Psoas muscle (tissue), 7 donors: ENCODE measurements at regions not wholly inside any gene's neighbourhood (a gene's known extent, or its start where the extent isn't known, plus 50 kb on each side); places are given as distances from the start of the nearest gene placed in this dataset.

ENCODE experiments used
- ATAC-seq, 4 donors: fragments of 200-7000 bp; cut with Tn5 transposase; one replicate each; pipeline ENCODE4 v1.9.1; 2020; ENCODE audit warnings: moderate library complexity in 3 of 4, mild to moderate bottlenecking in 2 of 4
- DNase-seq, 2 donors: peaks; one replicate each; pipeline ENCODE4 v3.0.0-alpha.2; 2020
- H3K27ac ChIP-seq: fragments of 200-600 bp; one replicate; pipeline ENCODE4 v1.8.0; 2022
- H3K27me3 ChIP-seq, 3 donors: fragments of 200-600 bp in 1 of 3; one replicate each; pipeline versions ENCODE4 v1.6.1 to v1.8.0; 2013 to 2022; ENCODE audit warnings: low read length in 2 of 3, mild to moderate bottlenecking in 2 of 3, moderate library complexity in 1 of 3; ENCODE audit not compliant: insufficient read depth in 3 of 3
- H3K36me3 ChIP-seq, 2 donors: fragments of 200-600 bp in 1 of 2; one replicate each; pipeline versions ENCODE4 v1.6.1 to v1.8.0; 2013 to 2022; ENCODE audit warnings: low read depth in 1 of 2, mild to moderate bottlenecking in 1 of 2, moderate library complexity in 1 of 2; ENCODE audit not compliant: insufficient read depth in 1 of 2
- H3K4me1 ChIP-seq: fragments of 200-600 bp; one replicate; pipeline ENCODE4 v1.8.0; 2022
- H3K4me3 ChIP-seq: fragments of 200-600 bp; one replicate; pipeline ENCODE4 v1.8.0; 2022; ENCODE audit warnings: mild to moderate bottlenecking
- H3K9me3 ChIP-seq: fragments of 200-600 bp; one replicate; pipeline ENCODE4 v1.8.0; 2022
- WGBS, 3 donors: extraction: QIAGEN DNeasy Blood & Tissue Kit; methylation state at CpG; one replicate each; pipeline versions ENCODE4 v1.1.6 to v1.1.7; 2013; 5-methylcytosine and 5-hydroxymethylcytosine counted together
- intact Hi-C, 2 donors: fragments of 100-400 bp; cut with DNase I; formaldehyde crosslinking; loops; one replicate each; pipeline versions ENCODE4 v1.11.0 to v1.14.2; 2022
- TF ChIP-seq, protein P1 (sequence below): fragments of 200-600 bp; IDR thresholded peaks from one replicate; pipeline ENCODE4 v1.8.0; 2022; ENCODE audit warnings: antibody characterized with exemption
- donor health status: healthy with polysubstance abuse.
- donor health status: DM: no; HTN: no; CAD: no; lungs with moderate emphysema.
- donor health status: Bipolar disorder and iron deficiency.
- donor health status: healthy.
- donor health status: DM: yes; HTN: yes; CAD: no.
- donor health status: DM: no; HTN: no; CAD: no.
- donor health status: DM: yes; HTN: yes; CAD: no.

DNA sequence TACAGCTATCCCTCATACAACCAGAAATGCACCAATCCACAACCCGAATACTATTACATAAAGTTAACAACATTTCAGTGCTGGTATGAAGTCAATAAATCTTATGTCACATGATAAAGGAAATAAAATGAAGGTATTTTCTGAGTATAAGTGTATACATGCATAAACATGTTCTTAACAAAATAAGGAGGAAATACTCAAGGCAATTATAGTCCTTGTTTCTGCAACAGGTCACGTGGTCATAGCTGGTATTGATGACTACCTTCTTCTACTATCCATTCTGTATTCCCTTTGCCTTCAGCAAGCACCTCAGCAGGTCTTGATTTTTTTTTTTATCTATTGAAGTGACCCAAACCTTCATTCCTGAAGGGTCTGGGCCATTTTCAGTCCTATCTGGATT, 675.6 kb downstream of the RPL10L start:
- no peak overlapping the region for H3K27ac ChIP-seq
- no peak for ATAC-seq

GRCh38 chr14:45972416-45972815, 679.2 kb downstream of the RPL10L start:
- H3K4me1 ChIP-seq: no peaks in the 10 kb centered on the region
- 78 to 83% (median 79%) methylated on average over 4 of the region's 4 CpGs for WGBS, 3 donors
- no peak overlapping the region for H3K4me3 ChIP-seq
- intact Hi-C loops: no loop called here
- ATAC-seq: no peak
- H3K36me3 ChIP-seq: no peaks in the 10 kb centered on the region
- no peaks in the 10 kb centered on the region for H3K9me3 ChIP-seq
- H3K27me3 ChIP-seq: no peaks in the 10 kb centered on the region
- TF ChIP-seq, protein P1, sequence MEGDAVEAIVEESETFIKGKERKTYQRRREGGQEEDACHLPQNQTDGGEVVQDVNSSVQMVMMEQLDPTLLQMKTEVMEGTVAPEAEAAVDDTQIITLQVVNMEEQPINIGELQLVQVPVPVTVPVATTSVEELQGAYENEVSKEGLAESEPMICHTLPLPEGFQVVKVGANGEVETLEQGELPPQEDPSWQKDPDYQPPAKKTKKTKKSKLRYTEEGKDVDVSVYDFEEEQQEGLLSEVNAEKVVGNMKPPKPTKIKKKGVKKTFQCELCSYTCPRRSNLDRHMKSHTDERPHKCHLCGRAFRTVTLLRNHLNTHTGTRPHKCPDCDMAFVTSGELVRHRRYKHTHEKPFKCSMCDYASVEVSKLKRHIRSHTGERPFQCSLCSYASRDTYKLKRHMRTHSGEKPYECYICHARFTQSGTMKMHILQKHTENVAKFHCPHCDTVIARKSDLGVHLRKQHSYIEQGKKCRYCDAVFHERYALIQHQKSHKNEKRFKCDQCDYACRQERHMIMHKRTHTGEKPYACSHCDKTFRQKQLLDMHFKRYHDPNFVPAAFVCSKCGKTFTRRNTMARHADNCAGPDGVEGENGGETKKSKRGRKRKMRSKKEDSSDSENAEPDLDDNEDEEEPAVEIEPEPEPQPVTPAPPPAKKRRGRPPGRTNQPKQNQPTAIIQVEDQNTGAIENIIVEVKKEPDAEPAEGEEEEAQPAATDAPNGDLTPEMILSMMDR: no peak
- no peak overlapping the region for H3K27ac ChIP-seq
- no peak for DNase-seq

More for the DNA sequence above, 675.6 kb downstream of the RPL10L start:
- H3K4me1 ChIP-seq: no peaks in the 10 kb centered on the region
- DNase-seq: no peak
- no peaks in the 10 kb centered on the region for H3K36me3 ChIP-seq
- no peaks in the 10 kb centered on the region for H3K9me3 ChIP-seq
- no peaks in the 10 kb centered on the region for H3K27me3 ChIP-seq
- intact Hi-C loops: no loop called here
- 75 to 79% (median 77%) methylated on average over 2 of the region's 2 CpGs for WGBS, 3 donors
- TF ChIP-seq, protein P1: no peak
- no peak overlapping the region for H3K4me3 ChIP-seq

GRCh38 chr14:45970621-45971020, 681.0 kb downstream of the RPL10L start:
- Histone ChIP-seq H3K27me3 (no peaks in the 10 kb centered on the region), H3K9me3 (no peaks in the 10 kb centered on the region), H3K27ac (no peak overlapping the region), H3K4me3 (no peak overlapping the region), H3K4me1 (no peaks in the 10 kb centered on the region), H3K36me3 (no peaks in the 10 kb centered on the region)
- no peak for DNase-seq
- TF ChIP-seq, protein P1: no peak
- intact Hi-C loops: no loop called here
- 34 to 59% (median 36%) methylated on average over 1 of the region's 1 CpG for WGBS, 3 donors
- ATAC-seq: no peak

DNA sequence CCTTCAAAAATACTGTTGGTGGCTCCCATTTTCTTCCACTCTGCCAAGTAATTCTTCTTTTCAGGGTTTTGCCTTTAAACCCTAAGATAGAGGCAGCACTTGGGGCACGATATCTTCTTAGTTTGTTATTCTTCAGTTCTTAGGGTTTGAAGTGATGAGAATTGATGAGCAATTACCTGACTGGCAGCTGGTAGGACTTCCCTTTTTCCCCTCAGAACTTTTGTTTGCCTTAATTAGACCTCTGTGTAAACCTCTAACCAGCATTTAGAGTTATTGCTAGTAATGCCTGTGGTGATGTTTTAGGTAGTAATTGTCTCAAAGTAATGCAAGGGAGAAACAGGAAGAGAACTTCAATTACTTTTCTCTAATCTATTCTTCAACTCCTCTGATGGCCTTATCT, 683.5 kb downstream of the RPL10L start:
- Histone ChIP-seq H3K27ac (no peak overlapping the region), H3K36me3 (no peaks in the 10 kb centered on the region), H3K27me3 (no peaks in the 10 kb centered on the region), H3K4me3 (no peak overlapping the region), H3K9me3 (no peaks in the 10 kb centered on the region), H3K4me1 (no peaks in the 10 kb centered on the region)
- DNase-seq (no peak), ATAC-seq (no peak)
- intact Hi-C loops: no loop called here
- TF ChIP-seq, protein P1: no peak
- 54 to 68% (median 55%) methylated on average over 1 of the region's 1 CpG for WGBS, 3 donors

DNA sequence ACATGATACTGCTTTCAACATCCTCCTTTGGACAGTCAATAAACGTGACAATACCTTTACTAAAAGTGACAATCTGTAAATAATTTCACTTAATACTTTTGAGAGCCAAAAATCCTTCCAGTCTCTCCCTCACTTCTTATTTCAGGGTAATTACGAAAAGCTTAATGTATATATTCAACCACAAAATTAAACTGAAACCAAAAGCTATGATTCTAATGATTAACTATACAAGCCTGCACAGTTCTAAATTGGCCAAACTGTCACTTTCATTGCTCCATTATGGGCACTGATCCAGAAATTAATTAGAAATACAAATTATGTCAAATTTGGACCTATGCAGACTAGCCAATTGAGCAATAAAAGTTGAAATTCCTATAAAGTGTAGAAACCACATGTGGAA, 696.5 kb upstream of the MIS18BP1 start:
- Histone ChIP-seq H3K27me3 (no peaks in the 10 kb centered on the region), H3K27ac (no peak overlapping the region), H3K36me3 (no peaks in the 10 kb centered on the region), H3K9me3 (no peaks in the 10 kb centered on the region), H3K4me3 (no peak overlapping the region), H3K4me1 (no peaks in the 10 kb centered on the region)
- 71 to 74% (median 74%) methylated on average over 2 of the region's 2 CpGs for WGBS, 3 donors
- intact Hi-C loops: no loop called here
- ATAC-seq (no peak), DNase-seq (no peak)
- TF ChIP-seq, protein P1: no peak
